Retinal pigment epithelial cell (primary cell): ENCODE measurements at regions not wholly inside any gene's neighbourhood (a gene's known extent, or its start where the extent isn't known, plus 50 kb on each side); places are given as distances from the start of the nearest gene placed in this dataset.

Experiments used
- DNase-seq: peaks from one replicate; pipeline ENCODE4 v3.0.0-alpha.2; 2010; ENCODE audit warnings: low read depth
- H3K4me3 ChIP-seq: 2 replicates; pipeline ENCODE4 v1.5.1; 2011; ENCODE audit warnings: mild to moderate bottlenecking, low read length, control low read depth, moderate library complexity
- TF ChIP-seq, protein P1 (sequence below): conservative IDR thresholded peaks from 2 replicates; pipeline ENCODE4 v1.5.1; 2011; ENCODE audit warnings: low read depth, low read length, control low read depth, inconsistent platforms

GRCh38 chr16:73817526-73818324 is 478.9 kb upstream of the PSMD7 start:
- no peak overlapping the region for H3K4me3 ChIP-seq
- TF ChIP-seq, protein P1, sequence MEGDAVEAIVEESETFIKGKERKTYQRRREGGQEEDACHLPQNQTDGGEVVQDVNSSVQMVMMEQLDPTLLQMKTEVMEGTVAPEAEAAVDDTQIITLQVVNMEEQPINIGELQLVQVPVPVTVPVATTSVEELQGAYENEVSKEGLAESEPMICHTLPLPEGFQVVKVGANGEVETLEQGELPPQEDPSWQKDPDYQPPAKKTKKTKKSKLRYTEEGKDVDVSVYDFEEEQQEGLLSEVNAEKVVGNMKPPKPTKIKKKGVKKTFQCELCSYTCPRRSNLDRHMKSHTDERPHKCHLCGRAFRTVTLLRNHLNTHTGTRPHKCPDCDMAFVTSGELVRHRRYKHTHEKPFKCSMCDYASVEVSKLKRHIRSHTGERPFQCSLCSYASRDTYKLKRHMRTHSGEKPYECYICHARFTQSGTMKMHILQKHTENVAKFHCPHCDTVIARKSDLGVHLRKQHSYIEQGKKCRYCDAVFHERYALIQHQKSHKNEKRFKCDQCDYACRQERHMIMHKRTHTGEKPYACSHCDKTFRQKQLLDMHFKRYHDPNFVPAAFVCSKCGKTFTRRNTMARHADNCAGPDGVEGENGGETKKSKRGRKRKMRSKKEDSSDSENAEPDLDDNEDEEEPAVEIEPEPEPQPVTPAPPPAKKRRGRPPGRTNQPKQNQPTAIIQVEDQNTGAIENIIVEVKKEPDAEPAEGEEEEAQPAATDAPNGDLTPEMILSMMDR = no peak

DNA sequence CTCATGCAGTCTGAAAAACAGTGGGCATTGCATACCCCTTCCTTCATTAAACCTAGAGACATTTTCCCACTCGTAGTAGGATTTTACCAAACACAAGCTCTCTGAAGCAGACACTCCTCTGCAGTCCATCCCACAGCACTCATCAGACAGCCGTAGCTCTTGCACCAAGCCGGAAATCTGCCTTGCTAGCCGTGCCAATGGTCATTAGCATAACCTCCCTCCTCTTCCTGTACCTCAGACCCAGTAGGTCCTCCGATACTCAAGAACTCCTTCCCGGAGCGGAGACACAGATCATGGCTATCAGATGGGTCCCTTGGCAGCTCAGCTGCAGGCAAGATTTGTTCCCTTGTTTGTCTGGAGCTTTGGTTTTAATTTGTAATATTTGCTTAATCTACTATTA is 483.1 kb upstream of the PSMD7 start:
- no peak overlapping the region for H3K4me3 ChIP-seq
- no peak for DNase-seq
- TF ChIP-seq, protein P1 = no peak

More at GRCh38 chr16:73817526-73818324, 478.9 kb upstream of the PSMD7 start:
- DNase-seq = no peak

- H3K4me3 ChIP-seq = no peak overlapping the region
- TF ChIP-seq, protein P1 = no peak
- DNase-seq = no peak
These were observed 492.2 kb upstream of the PSMD7 start for GRCh38 chr16:73804456-73804855.

- no peak for DNase-seq
- TF ChIP-seq, protein P1 = no peak
- H3K4me3 ChIP-seq = no peak overlapping the region
These were observed 498.1 kb upstream of the PSMD7 start for GRCh38 chr16:73798471-73798870.

DNA sequence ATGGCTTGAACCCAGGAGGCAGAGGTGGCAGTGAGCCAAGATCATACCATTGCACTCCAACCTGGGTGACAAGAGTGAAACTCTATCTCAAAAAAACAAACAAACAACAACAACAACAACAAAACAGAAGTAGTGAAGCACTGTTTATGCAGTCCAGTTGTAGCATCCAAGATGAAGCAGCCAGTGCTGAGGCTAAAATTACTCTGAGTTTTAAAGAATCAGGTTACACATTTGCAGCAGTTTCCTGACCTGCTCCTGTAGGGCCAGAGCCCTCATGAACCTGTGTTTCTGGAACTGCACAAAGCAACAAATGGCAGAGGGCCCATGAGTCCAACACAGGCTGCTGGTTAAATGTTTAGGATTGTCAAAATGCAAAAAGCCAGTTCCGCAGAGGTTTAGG is 499.5 kb upstream of the PSMD7 start:
- H3K4me3 ChIP-seq = no peak overlapping the region
- TF ChIP-seq, protein P1 = no peak
- DNase-seq = no peak

GRCh38 chr16:73796241-73796640 is 500.4 kb upstream of the PSMD7 start:
- TF ChIP-seq, protein P1 = no peak
- no peak overlapping the region for H3K4me3 ChIP-seq
- no peak for DNase-seq

GRCh38 chr16:73794994-73795393 is 501.6 kb upstream of the PSMD7 start:
- DNase-seq = no peak
- TF ChIP-seq, protein P1 = no peak
- H3K4me3 ChIP-seq = no peak overlapping the region
